Gastrocnemius medialis (tissue), 4 donors: ENCODE measurements at regions not wholly inside any gene's neighbourhood (a gene's known extent, or its start where the extent isn't known, plus 50 kb on each side); places are given as distances from the start of the nearest gene placed in this dataset.

Experiments used
- ATAC-seq, 2 donors: fragments of 150-250 bp; one replicate each; pipeline ENCODE4 v1.9.1; 2016
- DNase-seq, 2 donors: peaks; one replicate each; pipeline ENCODE4 v3.0.0-alpha.2; 2019
- H3K27ac ChIP-seq, 4 donors: fragments of 200-600 bp; sonication (generic); 1 replicate in 1 of 4; 2 replicates in 3 of 4; pipeline ENCODE4 v1.5.1; 2016 to 2018; ENCODE audit warnings: mild to moderate bottlenecking in 2 of 4, moderate library complexity in 1 of 4
- H3K27me3 ChIP-seq, 3 donors: fragments of 200-600 bp; sonication (generic) in 2 of 3; 1 replicate in 1 of 3; 2 replicates in 2 of 3; pipeline versions ENCODE4 v1.5.1 to v1.6.0; 2016 to 2019; ENCODE audit warnings: mild to moderate bottlenecking in 1 of 3, moderate library complexity in 1 of 3
- H3K36me3 ChIP-seq, 2 donors: fragments of 200-600 bp; sonication (generic) in 1 of 2; one replicate each; pipeline ENCODE4 v1.5.1; 2017 to 2018
- H3K4me1 ChIP-seq, 2 donors: fragments of 200-600 bp; sonication (generic) in 1 of 2; one replicate each; pipeline ENCODE4 v1.5.1; 2016 to 2017; ENCODE audit warnings: mild to moderate bottlenecking in 2 of 2
- H3K4me3 ChIP-seq, 4 donors: fragments of 200-600 bp; sonication (generic) in 3 of 4; 1 replicate in 1 of 4; 2 replicates in 3 of 4; pipeline ENCODE4 v1.5.1; 2016 to 2019; ENCODE audit warnings: mild to moderate bottlenecking in 2 of 4
- H3K9me3 ChIP-seq, 3 donors: fragments of 200-600 bp; sonication (generic) in 2 of 3; 1 replicate in 1 of 3; 2 replicates in 2 of 3; pipeline ENCODE4 v1.5.1; 2016 to 2019
- CTCF ChIP-seq, 5 experiments: fragments of 450-650 bp in 3 of 5; fragments of 200-600 bp in 2 of 5; sonication (generic) in 2 of 5; IDR thresholded peaks in 4 of 5; conservative IDR thresholded peaks in 1 of 5; 1 replicate in 4 of 5; 2 replicates in 1 of 5; pipeline ENCODE4 v1.5.1; 2016 to 2019; ENCODE audit warnings: antibody characterized with exemption in 5 of 5, mild to moderate bottlenecking in 3 of 5, moderate library complexity in 3 of 5
- POLR2A ChIP-seq, 2 donors: fragments of 450-650 bp; IDR thresholded peaks; one replicate each; pipeline ENCODE4 v1.6.1; 2017; ENCODE audit warnings: antibody characterized with exemption in 2 of 2, mild to moderate bottlenecking in 2 of 2, moderate library complexity in 2 of 2
- in situ Hi-C, 4 donors: fragments of 200-750 bp; cut with MboI; loops; one replicate each; pipeline versions ENCODE4 v1.15.0 to v1.8.0; 2017; ENCODE audit warnings: low sequenced_read_pairs in 4 of 4
- intact Hi-C: fragments of 100-400 bp; cut with DNase I; formaldehyde crosslinking; loops from one replicate; pipeline ENCODE4 v1.15.1; 2023; ENCODE audit warnings: low total_unique reads

- DNase-seq (no peak), ATAC-seq (no peak)
These were observed 101.9 kb upstream of the TNR start for GRCh38 chr1:175845338-175845737.

DNA sequence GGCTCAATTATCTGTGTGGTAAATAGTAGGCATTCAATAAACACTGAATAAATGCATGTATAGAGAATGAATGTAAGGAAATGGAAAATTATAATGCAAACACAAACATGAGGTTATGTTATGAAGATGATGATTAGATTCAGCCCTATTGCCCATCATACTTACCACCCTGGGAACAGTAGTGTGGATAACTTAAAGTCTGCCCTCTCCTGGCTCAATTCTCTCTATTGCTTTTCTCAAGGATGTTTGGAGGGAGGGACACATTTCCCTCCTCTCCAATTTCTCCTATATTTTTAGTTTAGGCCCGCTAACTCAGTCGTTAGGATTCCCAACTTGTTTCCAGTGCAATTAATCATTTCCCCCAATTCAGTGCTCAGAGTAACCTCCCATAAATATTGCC is 101.5 kb upstream of the TNR start:
- intact Hi-C loops: no loop called here

More at GRCh38 chr1:175845338-175845737, 101.9 kb upstream of the TNR start:
- TF ChIP-seq POLR2A (IDR thresholded peaks at IDR 0.05) (no peak), CTCF (IDR thresholded peaks at IDR 0.05 in 4 of 5, conservative IDR thresholded peaks at IDR 0.05 in 1 of 5) (no peak)
- Histone ChIP-seq H3K9me3 (no peaks in the 10 kb centered on the region), H3K4me3 (no peak overlapping the region), H3K36me3 (no peaks in the 10 kb centered on the region), H3K27me3 (no peaks in the 10 kb centered on the region), H3K4me1 (no peaks in the 10 kb centered on the region), H3K27ac (no peak overlapping the region)
- in situ Hi-C loops: no loop called here
- intact Hi-C loops: no loop called here

DNA sequence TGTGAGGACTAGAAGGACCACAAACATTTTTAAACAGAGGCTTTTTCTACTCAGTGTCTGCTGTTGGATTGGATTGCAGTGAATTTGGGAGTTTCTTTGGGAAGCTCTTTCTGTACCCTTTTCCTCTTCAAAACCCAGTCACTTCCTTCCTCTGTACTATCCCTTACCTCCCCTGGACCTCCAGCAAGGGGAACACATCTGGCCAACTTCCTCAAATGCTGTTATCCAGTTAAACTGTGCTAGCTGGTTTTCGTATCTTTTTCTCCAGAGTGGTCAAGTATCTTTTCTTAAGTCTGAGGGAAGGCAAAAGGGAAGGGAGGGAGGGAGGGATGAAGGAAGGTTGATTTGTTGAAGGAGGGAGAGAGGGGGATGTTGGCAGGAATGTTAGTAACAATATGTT is 99.2 kb upstream of the TNR start:
- Histone ChIP-seq H3K4me3 (no peak overlapping the region), H3K4me1 (no peaks in the 10 kb centered on the region), H3K27ac (no peak overlapping the region), H3K27me3 (no peaks in the 10 kb centered on the region), H3K9me3 (no peaks in the 10 kb centered on the region), H3K36me3 (no peaks in the 10 kb centered on the region)
- no peak for DNase-seq
- TF ChIP-seq CTCF (IDR thresholded peaks at IDR 0.05 in 4 of 5, conservative IDR thresholded peaks at IDR 0.05 in 1 of 5) (no peak), POLR2A (IDR thresholded peaks at IDR 0.05) (no peak)
- in situ Hi-C loops (no loop called here), intact Hi-C loops (no loop called here)
- no peak for ATAC-seq

More for the DNA sequence above, 101.5 kb upstream of the TNR start:
- H3K4me3 ChIP-seq: no peak overlapping the region
- TF ChIP-seq POLR2A (IDR thresholded peaks at IDR 0.05): no peak
- TF ChIP-seq CTCF (IDR thresholded peaks at IDR 0.05 in 4 of 5, conservative IDR thresholded peaks at IDR 0.05 in 1 of 5): no peak
- H3K9me3 ChIP-seq: no peaks in the 10 kb centered on the region
- H3K4me1 ChIP-seq: no peaks in the 10 kb centered on the region
- no peaks in the 10 kb centered on the region for H3K27me3 ChIP-seq
- in situ Hi-C loops: no loop called here
- H3K36me3 ChIP-seq: no peaks in the 10 kb centered on the region
- ATAC-seq (no peak), DNase-seq (no peak)
- H3K27ac ChIP-seq: no peak overlapping the region

- TF ChIP-seq CTCF (IDR thresholded peaks at IDR 0.05 in 4 of 5, conservative IDR thresholded peaks at IDR 0.05 in 1 of 5) (no peak), POLR2A (IDR thresholded peaks at IDR 0.05) (no peak)
- no peaks in the 10 kb centered on the region for H3K9me3 ChIP-seq
- no peak overlapping the region for H3K27ac ChIP-seq
- no peak for ATAC-seq
- in situ Hi-C loops (no loop called here), intact Hi-C loops (no loop called here)
- H3K36me3 ChIP-seq: no peaks in the 10 kb centered on the region
- H3K27me3 ChIP-seq: no peaks in the 10 kb centered on the region
- H3K4me1 ChIP-seq: no peaks in the 10 kb centered on the region
- DNase-seq: no peak
- no peak overlapping the region for H3K4me3 ChIP-seq
These were observed 98.4 kb upstream of the TNR start for GRCh38 chr1:175841738-175842187.

DNA sequence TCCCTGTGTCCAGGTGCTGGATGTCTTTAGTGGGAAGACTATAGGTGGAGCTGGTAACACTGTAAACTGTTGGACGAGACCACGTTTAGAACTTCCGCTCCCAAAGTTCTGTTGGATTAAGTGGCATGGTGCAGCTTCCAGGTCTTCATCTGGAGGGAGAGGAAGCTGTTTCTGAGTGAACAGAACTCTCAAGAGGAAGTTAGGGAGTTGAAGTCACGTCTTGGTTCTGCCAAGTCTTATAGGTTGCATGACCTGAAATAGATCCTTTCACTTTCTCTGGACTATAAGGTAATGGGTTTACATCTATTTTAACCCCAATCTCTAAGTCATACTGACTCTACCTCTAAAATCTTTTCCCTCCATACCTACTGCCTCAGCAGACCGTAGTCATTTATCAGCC is 97.4 kb upstream of the TNR start:
- no peak for ATAC-seq
- Histone ChIP-seq H3K27me3 (no peaks in the 10 kb centered on the region), H3K4me1 (no peaks in the 10 kb centered on the region), H3K36me3 (no peaks in the 10 kb centered on the region), H3K4me3 (no peak overlapping the region), H3K27ac (no peak overlapping the region), H3K9me3 (no peaks in the 10 kb centered on the region)
- no peak for DNase-seq
- intact Hi-C loops: no loop called here
- TF ChIP-seq POLR2A (IDR thresholded peaks at IDR 0.05): no peak
- no peak for TF ChIP-seq CTCF (IDR thresholded peaks at IDR 0.05 in 4 of 5, conservative IDR thresholded peaks at IDR 0.05 in 1 of 5)
- in situ Hi-C loops: no loop called here
